Esophagus muscularis mucosa (tissue), 3 donors: ENCODE measurements at regions not wholly inside any gene's neighbourhood (a gene's known extent, or its start where the extent isn't known, plus 50 kb on each side); places are given as distances from the start of the nearest gene placed in this dataset.

Experiments
- POLR2A ChIP-seq: fragments of 450-650 bp; IDR thresholded peaks from one replicate; pipeline ENCODE4 v1.6.1; 2017; ENCODE audit warnings: antibody characterized with exemption, moderate library complexity, mild to moderate bottlenecking, low read depth
- TF ChIP-seq, protein P1 (sequence below), 3 experiments: fragments of 200-600 bp in 2 of 3; fragments of 450-650 bp in 1 of 3; sonication (generic) in 2 of 3; IDR thresholded peaks; one replicate each; pipeline ENCODE4 v1.5.1; 2017 to 2019; ENCODE audit warnings: antibody characterized with exemption in 3 of 3, mild to moderate bottlenecking in 2 of 3, moderate library complexity in 1 of 3

DNA sequence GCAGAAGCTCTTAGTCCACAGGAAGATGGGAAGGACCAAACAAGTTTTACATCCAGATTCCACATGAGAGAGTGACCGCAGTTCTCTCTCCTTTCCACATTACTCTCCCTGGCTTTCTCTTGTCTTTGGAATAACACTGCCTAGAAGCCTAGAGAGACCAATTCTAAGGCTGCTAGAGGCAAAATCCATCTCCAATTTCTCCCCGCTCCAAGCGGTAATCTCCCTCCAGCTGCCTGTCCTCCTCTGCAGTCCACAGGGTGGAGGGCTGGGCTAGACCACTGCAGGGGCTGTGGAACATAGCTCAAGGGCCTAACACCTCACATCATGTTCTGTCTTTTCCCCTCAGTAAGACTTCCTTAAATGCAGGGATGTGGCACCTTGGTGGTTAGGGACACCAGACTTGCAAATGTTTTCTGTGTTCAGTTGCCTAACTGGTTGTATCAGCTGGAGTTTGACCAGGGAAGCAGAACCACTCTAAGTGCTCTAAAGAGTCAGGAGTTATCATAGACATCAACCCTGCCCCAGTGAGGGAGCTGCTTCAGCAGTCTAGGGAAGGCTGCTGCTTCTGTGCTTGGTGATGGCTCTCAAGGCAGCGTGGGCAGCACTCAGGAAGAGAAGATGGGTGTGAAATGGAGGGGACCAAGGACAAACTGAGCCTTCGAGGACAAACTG is 423.1 kb downstream of the BCOR start:
- TF ChIP-seq, protein P1, sequence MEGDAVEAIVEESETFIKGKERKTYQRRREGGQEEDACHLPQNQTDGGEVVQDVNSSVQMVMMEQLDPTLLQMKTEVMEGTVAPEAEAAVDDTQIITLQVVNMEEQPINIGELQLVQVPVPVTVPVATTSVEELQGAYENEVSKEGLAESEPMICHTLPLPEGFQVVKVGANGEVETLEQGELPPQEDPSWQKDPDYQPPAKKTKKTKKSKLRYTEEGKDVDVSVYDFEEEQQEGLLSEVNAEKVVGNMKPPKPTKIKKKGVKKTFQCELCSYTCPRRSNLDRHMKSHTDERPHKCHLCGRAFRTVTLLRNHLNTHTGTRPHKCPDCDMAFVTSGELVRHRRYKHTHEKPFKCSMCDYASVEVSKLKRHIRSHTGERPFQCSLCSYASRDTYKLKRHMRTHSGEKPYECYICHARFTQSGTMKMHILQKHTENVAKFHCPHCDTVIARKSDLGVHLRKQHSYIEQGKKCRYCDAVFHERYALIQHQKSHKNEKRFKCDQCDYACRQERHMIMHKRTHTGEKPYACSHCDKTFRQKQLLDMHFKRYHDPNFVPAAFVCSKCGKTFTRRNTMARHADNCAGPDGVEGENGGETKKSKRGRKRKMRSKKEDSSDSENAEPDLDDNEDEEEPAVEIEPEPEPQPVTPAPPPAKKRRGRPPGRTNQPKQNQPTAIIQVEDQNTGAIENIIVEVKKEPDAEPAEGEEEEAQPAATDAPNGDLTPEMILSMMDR (IDR thresholded peaks at IDR 0.05) = no peak
- no peak for TF ChIP-seq POLR2A
